Activated CD8-positive, alpha-beta T cell treated with anti-CD3 and anti-CD28 coated beads, Interleukin-2, amount 10 ng/mL, durations not matched to agents 7 days and 5 days (primary cell): ENCODE measurements at regions not wholly inside any gene's neighbourhood (a gene's known extent, or its start where the extent isn't known, plus 50 kb on each side); places are given as distances from the start of the nearest gene placed in this dataset.
"Not testable (repeated sequence)": the region's sequence is repeated elsewhere in the genome, so short reads cannot be mapped to it uniquely, and the experiment has no call there.

Source experiments
- ATAC-seq: fragments of 150-1000 bp; cut with Tn5 transposase; one replicate; pipeline ENCODE4 v1.10.0; 2021; ENCODE audit warnings: moderate library complexity
- CTCF ChIA-PET: fragments of 350-600 bp; sonication (Branson Sonifier 250); formaldehyde crosslinking; loops from one replicate; lab custom pipeline; 2021; ENCODE audit warnings: antibody characterized with exemption; lab: Charles Lee
- POLR2A ChIA-PET: fragments of 350-600 bp; sonication (Branson Sonifier 250); formaldehyde crosslinking; loops from one replicate; lab custom pipeline; 2021; ENCODE audit warnings: antibody characterized with exemption; lab: Charles Lee
- DNase-seq: peaks from one replicate; pipeline ENCODE4 v3.0.0-alpha.2; 2020
- H3K27ac Mint-ChIP-seq: one replicate; pipeline ENCODE4 v1.8.0; 2021; ENCODE audit warnings: mild to moderate bottlenecking, mixed read lengths
- H3K27me3 Mint-ChIP-seq: one replicate; pipeline ENCODE4 v1.8.0; 2021; ENCODE audit warnings: low read depth, mixed read lengths
- H3K36me3 Mint-ChIP-seq: one replicate; pipeline ENCODE4 v1.8.0; 2021; ENCODE audit warnings: low read depth, mixed read lengths
- H3K4me1 Mint-ChIP-seq: one replicate; pipeline ENCODE4 v1.8.0; 2021; ENCODE audit warnings: low read depth, mixed read lengths
- H3K4me3 Mint-ChIP-seq: one replicate; pipeline ENCODE4 v1.8.0; 2021; ENCODE audit warnings: mild to moderate bottlenecking, mixed read lengths
- H3K9me3 Mint-ChIP-seq: one replicate; pipeline ENCODE4 v1.8.0; 2022; ENCODE audit warnings: mixed read lengths; ENCODE audit not compliant: insufficient read depth

GRCh38 chr4:57195622-57196021, 85.4 kb upstream of the IGFBP7 start:
- ATAC-seq (no peak), DNase-seq (no peak)
- no peak overlapping the region for H3K27ac Mint-ChIP-seq
- H3K4me1 Mint-ChIP-seq = no peaks in the 10 kb centered on the region
- H3K9me3 Mint-ChIP-seq = no peaks in the 10 kb centered on the region
- H3K4me3 Mint-ChIP-seq = no peak overlapping the region
- H3K36me3 Mint-ChIP-seq = no peaks in the 10 kb centered on the region
- peaks cover 19% of the 10 kb centered on the region for H3K27me3 Mint-ChIP-seq
- ChIA-PET POLR2A (no interaction called here), CTCF (interaction anchor here (0.7 kb wide), 1 partner anchor 32 kb away, joined by 4 read pairs; no protein-coding TSS in a partner anchor)

DNA sequence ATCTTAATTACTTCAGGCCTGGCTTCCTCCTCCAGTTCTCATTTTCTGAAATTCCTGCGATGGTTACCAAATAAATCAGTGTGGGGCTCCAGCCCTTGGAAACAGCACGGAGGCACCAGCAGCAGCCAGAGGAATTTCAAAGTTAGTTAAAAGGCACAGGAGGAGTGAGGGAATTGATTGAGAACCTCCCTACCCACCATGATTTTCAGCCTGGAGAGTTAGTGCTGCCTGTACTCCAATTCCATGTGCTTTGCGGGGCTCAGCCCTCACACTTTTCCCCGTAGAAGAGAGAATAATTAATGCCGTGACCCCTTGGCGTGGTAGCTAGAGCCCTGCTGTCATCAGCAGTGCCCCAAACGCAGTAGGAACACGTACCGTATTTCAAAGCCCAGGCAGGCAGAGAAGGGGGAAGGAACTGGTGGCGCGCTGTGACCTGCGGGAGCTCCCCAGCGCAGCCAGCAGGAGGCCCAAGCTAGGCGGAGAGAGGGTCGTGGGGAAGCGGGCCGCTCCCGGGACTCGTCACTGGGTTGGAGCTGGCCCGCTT, 84.0 kb upstream of the IGFBP7 start:
- no peaks in the 10 kb centered on the region for H3K9me3 Mint-ChIP-seq
- peaks cover 19% of the 10 kb centered on the region for H3K27me3 Mint-ChIP-seq
- no peak for ATAC-seq
- H3K36me3 Mint-ChIP-seq = no peaks in the 10 kb centered on the region
- no peak for DNase-seq
- no peaks in the 10 kb centered on the region for H3K4me1 Mint-ChIP-seq
- no peak overlapping the region for H3K27ac Mint-ChIP-seq
- H3K4me3 Mint-ChIP-seq = no peak overlapping the region
- POLR2A ChIA-PET = no interaction called here
- CTCF ChIA-PET = no interaction called here

- POLR2A ChIA-PET = no interaction called here
- no peak for ATAC-seq
- Mint-ChIP-seq H3K36me3 (no peaks in the 10 kb centered on the region), H3K27ac (no peak overlapping the region), H3K9me3 (no peaks in the 10 kb centered on the region), H3K4me1 (no peaks in the 10 kb centered on the region), H3K4me3 (no peak overlapping the region), H3K27me3 (peaks cover 19% of the 10 kb centered on the region)
- CTCF ChIA-PET = no interaction called here
- DNase-seq = no peak
Measured at GRCh38 chr4:57193209-57193810, 83.1 kb upstream of the IGFBP7 start.

GRCh38 chr4:57191523-57192034, 81.4 kb upstream of the IGFBP7 start:
- Mint-ChIP-seq H3K4me1 (no peaks in the 10 kb centered on the region), H3K9me3 (no peaks in the 10 kb centered on the region), H3K4me3 (no peak overlapping the region), H3K36me3 (no peaks in the 10 kb centered on the region), H3K27me3 (peaks cover 18% of the 10 kb centered on the region), H3K27ac (no peak overlapping the region)
- ATAC-seq (no peak), DNase-seq (no peak)
- POLR2A ChIA-PET = no interaction called here
- CTCF ChIA-PET = interaction anchor here (0.6 to 3.1 kb wide), 13 partner anchors 8 to 63 kb away, joined by 3 to 33 read pairs (median 4); no protein-coding TSS in a partner anchor

DNA sequence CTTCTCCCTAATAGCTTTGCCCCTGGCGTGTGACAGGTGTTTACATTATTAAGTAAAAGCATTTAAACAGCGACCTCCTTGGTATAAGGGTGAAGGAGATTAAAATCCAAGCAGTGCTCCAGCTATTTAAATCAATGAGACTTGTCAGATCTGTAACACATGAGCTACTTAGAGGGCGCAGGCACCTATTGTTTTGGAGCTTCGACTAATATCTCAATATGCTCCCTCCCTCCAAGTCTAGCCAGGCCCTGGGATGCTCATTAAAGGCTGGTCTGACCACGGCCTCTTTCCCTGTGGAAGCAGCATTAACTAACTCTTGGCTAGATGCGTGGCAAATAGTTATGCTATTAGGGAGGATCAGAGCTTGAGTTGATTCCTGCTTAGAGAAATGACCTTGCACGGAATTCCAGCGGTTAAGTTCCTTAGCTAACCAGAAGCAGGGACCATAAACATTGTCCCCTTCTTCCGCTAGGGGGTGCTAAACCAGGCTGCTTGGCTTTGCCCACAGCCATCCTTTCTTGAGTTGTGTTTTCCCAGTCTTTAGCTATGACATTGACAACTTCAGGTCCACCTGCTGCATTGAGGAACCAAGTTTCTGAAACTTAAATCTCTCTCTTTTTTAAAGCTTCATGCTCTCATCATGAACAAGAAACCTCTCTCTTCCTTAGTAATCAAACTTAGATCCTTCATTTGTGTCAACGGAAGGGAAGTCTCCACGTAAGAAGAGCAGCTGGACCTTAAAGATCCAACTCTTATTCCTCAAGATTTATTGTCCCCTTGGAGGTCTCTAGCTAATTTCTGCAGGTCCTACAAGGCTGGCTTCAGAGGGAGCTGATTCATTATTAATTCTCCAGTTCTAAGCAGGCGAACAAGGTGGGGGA, 80.7 kb upstream of the IGFBP7 start:
- ATAC-seq (no peak), DNase-seq (peak; percentile 28)
- no peaks in the 10 kb centered on the region for H3K4me1 Mint-ChIP-seq
- no peak overlapping the region for H3K4me3 Mint-ChIP-seq
- peaks cover 18% of the 10 kb centered on the region for H3K27me3 Mint-ChIP-seq
- no peaks in the 10 kb centered on the region for H3K36me3 Mint-ChIP-seq
- ChIA-PET CTCF (interaction anchor here (0.9 to 3.1 kb wide), 11 partner anchors 8 to 63 kb away, joined by 3 to 33 read pairs (median 4); no protein-coding TSS in a partner anchor), POLR2A (no interaction called here)
- no peak overlapping the region for H3K27ac Mint-ChIP-seq
- no peaks in the 10 kb centered on the region for H3K9me3 Mint-ChIP-seq

DNA sequence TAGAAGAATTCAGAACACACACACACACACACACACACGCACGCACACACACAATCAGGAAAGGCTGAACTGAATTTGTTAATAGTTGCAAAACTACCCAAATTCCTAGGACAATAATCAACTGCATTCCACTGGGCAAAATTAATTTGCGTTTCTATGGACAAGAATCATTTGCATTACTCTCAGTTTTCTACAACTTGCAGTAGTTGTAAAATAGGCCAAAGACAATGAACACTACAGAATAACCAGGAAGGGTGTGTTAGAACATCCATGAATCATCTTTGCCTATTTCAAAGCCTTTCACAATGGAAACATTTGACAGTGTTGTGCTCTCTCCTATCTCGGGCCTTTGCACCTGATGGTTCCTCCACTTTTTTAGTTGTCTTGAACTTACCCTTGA, 77.1 kb upstream of the IGFBP7 start:
- H3K4me3 Mint-ChIP-seq = no peak overlapping the region
- H3K4me1 Mint-ChIP-seq = no peaks in the 10 kb centered on the region
- no peak overlapping the region for H3K27ac Mint-ChIP-seq
- no peak for DNase-seq
- no peaks in the 10 kb centered on the region for H3K36me3 Mint-ChIP-seq
- ChIA-PET CTCF (interaction anchor here (1.3 kb wide), 1 partner anchor 23 kb away, joined by 3 read pairs; no protein-coding TSS in a partner anchor), POLR2A (no interaction called here)
- no peak for ATAC-seq
- H3K27me3 Mint-ChIP-seq = peaks cover 3% of the 10 kb centered on the region
- no peaks in the 10 kb centered on the region for H3K9me3 Mint-ChIP-seq

DNA sequence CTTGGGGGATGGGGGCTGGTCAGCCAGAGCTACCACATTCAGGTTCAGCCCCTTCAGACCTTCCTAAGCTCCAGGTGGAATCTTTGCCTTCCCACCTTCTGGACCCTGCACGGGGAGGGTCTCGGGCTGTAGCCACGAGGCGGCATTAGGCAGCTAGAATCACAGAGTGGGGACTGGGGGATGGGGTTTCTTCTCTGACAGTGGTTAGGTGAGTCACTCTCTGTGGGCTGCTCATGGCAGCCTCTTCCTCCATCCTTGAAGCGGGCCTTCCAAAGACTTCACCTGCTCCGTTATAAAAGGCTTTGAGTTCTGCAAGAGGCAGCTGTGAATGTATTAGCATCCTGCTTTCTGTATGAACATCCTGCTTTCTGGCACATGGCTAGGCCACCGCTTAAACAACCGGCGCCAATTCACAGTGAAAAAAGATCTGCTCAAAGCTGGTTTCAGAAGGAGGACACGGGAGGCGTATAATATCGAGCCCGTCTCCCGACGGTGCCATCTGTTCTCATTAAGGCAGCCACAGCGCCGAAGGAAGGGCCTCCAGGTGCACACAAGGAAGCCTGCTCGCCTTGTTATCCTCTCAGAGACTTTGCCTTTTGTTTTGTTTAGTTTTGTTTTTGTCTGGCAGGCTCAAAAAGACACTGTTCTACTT, 74.3 kb upstream of the IGFBP7 start:
- Mint-ChIP-seq H3K4me3 (no peak overlapping the region), H3K27me3 (peaks cover 3% of the 10 kb centered on the region), H3K36me3 (no peaks in the 10 kb centered on the region), H3K4me1 (no peaks in the 10 kb centered on the region), H3K27ac (no peak overlapping the region), H3K9me3 (no peaks in the 10 kb centered on the region)
- ChIA-PET POLR2A (interaction anchor here (0.7 kb wide), 1 partner anchor 1534 kb away, joined by 3 read pairs; no protein-coding TSS in a partner anchor), CTCF (no interaction called here)
- no peak for DNase-seq
- no peak for ATAC-seq

- no peak overlapping the region for H3K4me3 Mint-ChIP-seq
- H3K36me3 Mint-ChIP-seq = no peaks in the 10 kb centered on the region
- no peaks in the 10 kb centered on the region for H3K27me3 Mint-ChIP-seq
- no peak for ATAC-seq
- no peaks in the 10 kb centered on the region for H3K4me1 Mint-ChIP-seq
- CTCF ChIA-PET = interaction anchor here (1.7 kb wide), 1 partner anchor 19 kb away, joined by 6 read pairs; no protein-coding TSS in a partner anchor
- H3K9me3 Mint-ChIP-seq = no peaks in the 10 kb centered on the region
- POLR2A ChIA-PET = no interaction called here
- no peak for DNase-seq
- H3K27ac Mint-ChIP-seq = no peak overlapping the region
Measured at GRCh38 chr4:57182132-57182874, 72.1 kb upstream of the IGFBP7 start.

DNA sequence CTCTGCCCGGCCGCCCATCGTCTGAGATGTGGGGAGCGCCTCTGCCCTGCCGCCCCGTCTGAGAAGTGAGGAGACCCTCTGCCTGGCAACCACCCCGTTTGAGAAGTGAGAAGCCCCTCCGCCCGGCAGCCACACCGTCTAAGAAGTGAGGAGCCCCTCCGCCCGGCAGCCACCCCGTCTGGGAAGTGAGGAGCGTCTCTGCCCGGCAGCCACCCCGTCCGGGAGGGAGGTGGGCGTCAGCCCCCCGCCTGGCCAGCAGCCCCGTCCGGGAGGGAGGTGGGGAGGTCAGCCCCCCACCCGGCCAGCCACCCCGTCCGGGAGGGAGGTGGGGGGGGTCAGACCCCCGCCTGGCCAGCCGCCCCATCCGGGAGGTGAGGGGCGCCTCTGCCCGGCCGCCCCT, 63.0 kb upstream of the IGFBP7 start:
- H3K9me3 Mint-ChIP-seq, H3K36me3 Mint-ChIP-seq, H3K4me3 Mint-ChIP-seq, DNase-seq, ATAC-seq, H3K4me1 Mint-ChIP-seq, CTCF ChIA-PET, POLR2A ChIA-PET, H3K27ac Mint-ChIP-seq, H3K27me3 Mint-ChIP-seq: not testable (repeated sequence)

- no peaks in the 10 kb centered on the region for H3K4me1 Mint-ChIP-seq
- ATAC-seq = no peak
- H3K27ac Mint-ChIP-seq = no peak overlapping the region
- no peak overlapping the region for H3K4me3 Mint-ChIP-seq
- no peaks in the 10 kb centered on the region for H3K9me3 Mint-ChIP-seq
- ChIA-PET POLR2A (no interaction called here), CTCF (interaction anchor here (1.4 kb wide), 1 partner anchor 9 kb away, joined by 6 read pairs; no protein-coding TSS in a partner anchor)
- no peaks in the 10 kb centered on the region for H3K36me3 Mint-ChIP-seq
- no peaks in the 10 kb centered on the region for H3K27me3 Mint-ChIP-seq
- DNase-seq = no peak
Measured at GRCh38 chr4:57172065-57172464, 61.9 kb upstream of the IGFBP7 start.

- ATAC-seq (no peak), DNase-seq (no peak)
- CTCF ChIA-PET = no interaction called here
Measured at GRCh38 chr4:57168982-57169381, 58.8 kb upstream of the IGFBP7 start.

More at GRCh38 chr4:57168982-57169381, 58.8 kb upstream of the IGFBP7 start:
- POLR2A ChIA-PET = no interaction called here
- no peaks in the 10 kb centered on the region for H3K9me3 Mint-ChIP-seq
- H3K27me3 Mint-ChIP-seq = peaks cover 8% of the 10 kb centered on the region
- peaks cover 6% of the 10 kb centered on the region for H3K4me1 Mint-ChIP-seq
- H3K36me3 Mint-ChIP-seq = no peaks in the 10 kb centered on the region
- no peak overlapping the region for H3K4me3 Mint-ChIP-seq
- H3K27ac Mint-ChIP-seq = no peak overlapping the region
